ENCODE measurements at regions not wholly inside any gene's neighbourhood (a gene's known extent, or its start where the extent isn't known, plus 50 kb on each side); places are given as distances from the start of the nearest gene placed in this dataset.

DNA sequence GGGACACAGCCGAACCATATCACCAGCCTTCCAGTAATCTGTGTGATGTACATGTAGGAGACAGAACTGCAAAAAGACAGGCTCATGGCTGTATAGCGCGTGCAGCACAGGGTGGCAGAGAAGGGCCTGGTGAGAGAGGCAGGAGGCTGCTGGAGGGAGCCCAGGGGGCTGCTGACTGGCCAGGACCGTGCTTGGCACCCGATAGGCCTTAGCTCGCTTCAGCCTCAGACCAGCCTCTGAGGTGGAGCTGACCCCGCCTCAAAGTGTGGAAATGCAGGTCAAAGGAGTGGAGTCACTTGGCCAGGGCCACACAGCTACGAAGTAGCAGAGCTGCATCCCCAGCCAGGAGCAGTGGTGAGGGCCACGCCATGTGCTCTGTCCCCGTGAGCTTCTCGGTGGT, 707.6 kb downstream of the QKI start:
- Histone ChIP-seq H3K9ac (ENCODE audit: extremely low read depth, insufficient read length, low read length) (no peak overlapping the region), H3K23ac (ENCODE audit: insufficient read length, low read depth, low read length) (no peak overlapping the region), H4K20me1 (ENCODE audit: control insufficient read depth, insufficient read depth, insufficient read length) (no peaks in the 10 kb centered on the region), H3T11ph (ENCODE audit: low read length) (no peak overlapping the region), H3K4me2 (ENCODE audit: insufficient read depth, insufficient read length, low read length) (no peak overlapping the region), H3K56ac (ENCODE audit: insufficient read length, low read depth, low read length) (no peak overlapping the region), H3K9me3 (ENCODE audit: control insufficient read depth, low read depth, low read length) (no peaks in the 10 kb centered on the region), H2BK12ac (ENCODE audit: insufficient read length, low read depth, low read length) (no peak overlapping the region), H3K27ac (ENCODE audit: insufficient read length, low read depth, low read length) (no peak overlapping the region), H2BK120ac (ENCODE audit: low read depth, low read length, poor library complexity, severe bottlenecking) (no peak overlapping the region), H3K14ac (ENCODE audit: insufficient read depth, low read length) (no peak overlapping the region), H4K91ac (ENCODE audit: insufficient read length, low read depth, low read length) (no peak overlapping the region), H4K5ac (ENCODE audit: insufficient read length, low read depth, low read length) (no peak overlapping the region), H3K18ac (ENCODE audit: insufficient read length, low read depth, low read length) (no peak overlapping the region), H2BK5ac (ENCODE audit: insufficient read length, low read length) (no peak overlapping the region), H2BK15ac (ENCODE audit: low read depth, low read length) (no peak overlapping the region), H3K79me2 (ENCODE audit: insufficient read depth, low read length) (no peaks in the 10 kb centered on the region), H2BK20ac (ENCODE audit: low read depth, low read length, poor library complexity, severe bottlenecking) (no peak overlapping the region), H2AFZ (ENCODE audit: low read length) (no peak overlapping the region), H3K4me1 (ENCODE audit: insufficient read depth, low read length) (no peaks in the 10 kb centered on the region), H2AK5ac (ENCODE audit: insufficient read length, low read length) (no peak overlapping the region), H3K27me3 (ENCODE audit: insufficient read depth, low read length) (no peaks in the 10 kb centered on the region), H4K8ac (replicated peaks; ENCODE audit: insufficient read length, low read depth, low read length) (no peak overlapping the region), H3K4ac (ENCODE audit: low read depth, low read length) (no peak overlapping the region), H3K23me2 (ENCODE audit: insufficient read length, low read depth, low read length, poor library complexity, severe bottlenecking) (no peaks in the 10 kb centered on the region), H3K79me1 (ENCODE audit: insufficient read depth, low read depth, low read length, poor library complexity, severe bottlenecking) (no peaks in the 10 kb centered on the region)
- no peak for DNase-seq
- Mint-ChIP-seq H3K27me3 (ENCODE audit: low read depth) (no peaks in the 10 kb centered on the region), H3K36me3 (ENCODE audit: insufficient read depth in 1 of 3, low read depth in 3 of 3) (peaks cover 0 to 6% (median 4%) of the 10 kb centered on the region in 3 experiments; a peak in 3 of 7 replicates), H3K4me1 (peaks cover 7 to 9% of the 10 kb centered on the region in 2 experiments), H3K9me3 (peaks cover 4 to 5% of the 10 kb centered on the region in 2 experiments; a peak in 4 of 5 replicates), H3K27ac (no peak overlapping the region), H3K4me3 (no peak overlapping the region)
- TF ChIP-seq CTCF (conservative IDR thresholded peaks at IDR 0.05): no peak
- WGBS (ENCODE audit: extremely low coverage, insufficient read length, low lambda C conversion rate): no CpG with 5 or more reads among the region's 11 CpGs

Data from H9 (cell line).